Hepatocyte (in vitro differentiated cells): ENCODE measurements at regions not wholly inside any gene's neighbourhood (a gene's known extent, or its start where the extent isn't known, plus 50 kb on each side); places are given as distances from the start of the nearest gene placed in this dataset.

Experiments used
- EZH2phosphoT487 ChIP-seq: fragments of 200-600 bp; sonication (generic); IDR thresholded peaks from one replicate; pipeline ENCODE4 v1.6.1; 2018; ENCODE audit warnings: antibody characterized with exemption, mild to moderate bottlenecking, low read depth, moderate library complexity; ENCODE audit not compliant: unreplicated experiment, severe bottlenecking
- TF ChIP-seq, protein P1 (sequence below): fragments of 200-600 bp; sonication (generic); IDR thresholded peaks from 2 replicates; pipeline ENCODE4 v1.5.1; 2016; ENCODE audit warnings: antibody characterized with exemption, mild to moderate bottlenecking; ENCODE audit not compliant: poor library complexity

DNA sequence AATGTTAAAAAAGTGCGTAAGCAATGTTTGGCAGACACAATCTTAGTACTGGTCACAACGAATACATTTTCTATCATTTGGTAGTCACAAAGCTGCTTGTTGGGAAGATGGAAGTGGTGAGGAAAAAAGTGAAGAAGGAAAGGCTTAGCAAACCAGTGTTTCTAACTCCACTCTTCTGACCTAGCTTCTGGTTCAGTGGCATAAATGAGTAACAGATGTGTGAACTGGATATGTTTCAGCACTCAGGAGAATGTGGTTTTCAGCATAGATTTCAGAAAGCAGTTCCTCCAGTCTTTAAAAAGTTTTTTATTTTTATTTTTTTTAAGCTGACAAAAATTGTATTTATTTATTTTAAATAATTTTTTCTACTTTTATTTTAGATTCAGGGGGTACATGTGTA, 357.1 kb downstream of the CPS1 start:
- TF ChIP-seq, protein P1, sequence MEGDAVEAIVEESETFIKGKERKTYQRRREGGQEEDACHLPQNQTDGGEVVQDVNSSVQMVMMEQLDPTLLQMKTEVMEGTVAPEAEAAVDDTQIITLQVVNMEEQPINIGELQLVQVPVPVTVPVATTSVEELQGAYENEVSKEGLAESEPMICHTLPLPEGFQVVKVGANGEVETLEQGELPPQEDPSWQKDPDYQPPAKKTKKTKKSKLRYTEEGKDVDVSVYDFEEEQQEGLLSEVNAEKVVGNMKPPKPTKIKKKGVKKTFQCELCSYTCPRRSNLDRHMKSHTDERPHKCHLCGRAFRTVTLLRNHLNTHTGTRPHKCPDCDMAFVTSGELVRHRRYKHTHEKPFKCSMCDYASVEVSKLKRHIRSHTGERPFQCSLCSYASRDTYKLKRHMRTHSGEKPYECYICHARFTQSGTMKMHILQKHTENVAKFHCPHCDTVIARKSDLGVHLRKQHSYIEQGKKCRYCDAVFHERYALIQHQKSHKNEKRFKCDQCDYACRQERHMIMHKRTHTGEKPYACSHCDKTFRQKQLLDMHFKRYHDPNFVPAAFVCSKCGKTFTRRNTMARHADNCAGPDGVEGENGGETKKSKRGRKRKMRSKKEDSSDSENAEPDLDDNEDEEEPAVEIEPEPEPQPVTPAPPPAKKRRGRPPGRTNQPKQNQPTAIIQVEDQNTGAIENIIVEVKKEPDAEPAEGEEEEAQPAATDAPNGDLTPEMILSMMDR = no peak
- no peak for TF ChIP-seq EZH2phosphoT487
